GM18502 (cell line): ENCODE measurements at regions not wholly inside any gene's neighbourhood (a gene's known extent, or its start where the extent isn't known, plus 50 kb on each side); places are given as distances from the start of the nearest gene placed in this dataset.
"Not testable (repeated sequence)": the region's sequence is repeated elsewhere in the genome, so short reads cannot be mapped to it uniquely, and the experiment has no call there.

ENCODE experiments used
- ATAC-seq: cut with Tn5 transposase; IDR thresholded peaks from one replicate; pipeline ENCODE4 v1.9.1; 2021; ENCODE audit warnings: mild to moderate bottlenecking; ENCODE audit not compliant: unreplicated experiment, poor library complexity

- no peak for ATAC-seq
These were observed 154.7 kb downstream of the SLC38A4 start for GRCh38 chr12:46671102-46671501.

DNA sequence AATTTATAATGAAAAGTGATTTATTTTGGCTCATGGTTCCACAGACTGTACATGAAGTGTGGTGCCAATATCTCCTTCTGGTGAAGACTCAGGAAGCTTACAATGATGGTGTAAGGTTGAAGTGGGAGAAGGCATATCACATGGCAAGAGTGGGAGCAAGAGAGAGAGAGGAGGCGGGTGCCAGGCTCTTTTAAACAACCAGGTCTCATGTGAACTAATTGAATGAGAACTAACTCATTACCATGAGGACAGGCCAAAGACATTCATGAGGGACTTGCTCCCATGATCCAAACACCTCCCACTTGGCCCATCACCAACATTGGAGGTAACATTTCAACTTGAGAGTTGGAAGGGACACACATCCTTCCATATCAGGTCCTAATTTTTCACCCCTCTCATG is 155.2 kb downstream of the SLC38A4 start:
- ATAC-seq, result no peak

- no peak for ATAC-seq
These were observed 156.1 kb downstream of the SLC38A4 start for GRCh38 chr12:46669720-46670119.

DNA sequence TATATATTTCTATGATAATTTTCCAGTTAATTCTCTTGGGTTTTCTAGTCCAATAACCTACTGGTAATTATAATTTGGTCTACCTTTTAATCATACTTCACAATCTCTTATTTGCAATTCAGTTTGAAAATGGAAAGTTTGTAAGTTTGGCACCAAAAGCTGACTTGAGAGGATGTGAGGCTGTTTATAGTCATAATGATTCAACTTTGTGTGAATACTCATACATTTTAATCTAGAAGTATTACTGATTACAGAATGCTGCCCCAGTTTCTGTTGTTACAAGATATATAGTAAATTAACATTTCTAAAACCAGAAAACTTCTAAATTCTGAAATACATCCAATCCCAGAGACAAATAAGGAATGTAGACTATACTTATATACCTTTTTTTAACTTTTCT is 158.2 kb downstream of the SLC38A4 start:
- ATAC-seq, result no peak

DNA sequence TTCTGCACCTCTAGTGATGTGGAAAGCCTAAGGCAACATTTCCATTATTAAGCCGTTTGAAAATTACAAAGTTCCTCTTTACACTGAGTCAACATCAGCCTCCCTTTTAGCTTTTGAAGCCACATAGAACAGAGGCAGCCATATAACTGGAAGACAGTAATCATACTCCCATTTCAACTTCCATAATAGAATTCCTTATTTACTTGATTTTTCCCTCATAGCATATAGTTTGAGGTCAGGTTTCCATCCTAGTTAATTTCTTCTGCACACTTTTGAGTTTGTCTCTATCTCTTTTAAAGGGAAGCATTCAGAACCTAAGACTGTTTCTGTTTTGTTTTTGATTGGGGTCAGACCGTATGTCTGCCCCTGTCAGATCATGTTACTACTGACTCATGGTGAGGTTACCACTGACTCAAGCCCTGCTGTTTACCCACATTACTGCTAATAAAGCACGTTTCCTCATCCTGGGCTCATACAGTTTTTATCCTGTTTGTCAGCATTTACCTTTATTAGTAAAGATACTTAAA is 161.0 kb downstream of the SLC38A4 start:
- peak; percentile 48 for ATAC-seq

DNA sequence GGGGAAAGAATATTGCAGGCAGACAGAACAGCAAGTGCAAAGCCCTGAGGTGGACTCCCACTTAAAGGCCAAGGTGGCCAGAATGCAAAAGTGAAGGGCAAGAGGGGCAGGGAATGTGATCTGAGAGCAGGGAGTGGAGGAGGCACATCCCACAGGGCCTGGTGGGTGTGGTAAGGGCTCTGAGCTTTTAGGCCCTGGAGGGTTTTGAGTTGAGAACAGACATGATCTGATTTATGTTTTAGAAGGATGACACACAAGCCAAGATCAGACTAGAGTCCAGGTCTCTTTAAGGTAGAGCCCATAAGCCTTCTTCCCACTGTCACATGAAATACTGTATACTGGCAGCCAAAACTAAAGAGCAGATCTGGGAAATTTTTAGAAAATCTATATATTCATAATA is 162.5 kb downstream of the SLC38A4 start:
- ATAC-seq, result no peak

- ATAC-seq, result peak; percentile 82
These were observed 164.5 kb downstream of the SLC38A4 start for GRCh38 chr12:46661110-46661845.

DNA sequence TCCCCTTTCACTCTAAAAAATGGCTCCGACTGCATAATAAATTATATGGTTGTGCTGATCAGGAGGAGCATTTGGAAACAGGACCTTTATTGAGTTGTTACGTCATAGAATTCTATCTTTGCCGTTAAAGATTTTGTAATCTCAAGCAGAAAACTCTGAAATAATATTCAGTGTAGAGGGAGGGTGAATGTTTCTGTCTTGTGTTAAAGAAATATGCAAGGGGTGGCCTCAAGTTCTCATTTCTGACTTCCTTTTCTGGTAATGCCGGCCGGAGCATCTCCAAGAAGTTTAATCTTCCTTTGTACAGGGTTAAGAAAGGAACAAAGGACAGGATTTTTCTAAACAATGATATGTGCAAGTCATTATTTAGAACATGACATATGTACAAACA is 165.1 kb downstream of the SLC38A4 start:
- no peak for ATAC-seq

- no peak for ATAC-seq
These were observed 165.5 kb downstream of the SLC38A4 start for GRCh38 chr12:46660276-46660675.

- ATAC-seq, result no peak
These were observed 166.0 kb downstream of the SLC38A4 start for GRCh38 chr12:46659824-46660223.

- no peak for ATAC-seq
These were observed 166.7 kb downstream of the SLC38A4 start for GRCh38 chr12:46659032-46659650.

DNA sequence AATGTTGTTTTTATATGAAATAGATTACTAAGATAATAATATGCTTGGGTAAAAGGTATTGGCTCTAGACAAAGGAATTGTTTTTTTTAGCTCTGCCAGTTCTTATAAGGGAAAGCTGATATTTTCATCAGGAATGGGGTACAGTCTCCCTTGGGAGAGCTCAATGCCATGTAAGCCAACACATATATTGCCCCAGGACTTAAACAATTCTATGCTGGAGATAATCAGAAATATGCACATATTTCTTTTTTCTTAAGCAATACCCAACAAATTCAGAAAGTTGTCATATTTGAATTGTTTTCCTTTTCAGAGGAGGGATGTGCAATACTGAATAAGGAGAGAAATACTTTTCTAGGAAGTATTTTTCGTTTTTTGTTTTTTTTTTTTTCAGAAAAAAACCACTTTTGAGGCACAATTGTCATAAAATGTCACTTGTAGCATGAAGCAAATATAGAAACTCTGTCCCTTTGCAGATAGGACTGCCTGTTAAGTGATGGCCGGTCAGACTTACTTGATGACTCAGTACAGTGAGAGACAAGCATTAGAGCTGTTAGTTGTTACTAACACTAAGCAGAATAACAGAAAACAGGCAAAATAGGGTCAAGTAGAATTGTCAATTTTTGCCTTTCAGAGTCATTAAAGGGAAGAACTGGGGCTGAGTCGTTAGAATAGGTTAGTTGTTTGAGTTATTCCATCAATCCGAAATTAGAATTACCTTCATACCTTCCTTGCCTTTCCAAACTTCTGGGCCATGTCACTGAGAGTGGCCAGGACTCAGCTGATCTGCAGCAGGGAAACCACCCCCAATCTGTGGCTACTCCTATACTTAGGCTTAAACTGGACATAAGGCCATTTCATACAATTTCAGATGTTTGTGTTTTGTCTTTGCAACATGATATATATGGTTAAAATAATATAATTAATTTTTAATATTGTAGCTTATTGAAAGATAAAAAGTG is 168.1 kb downstream of the SLC38A4 start:
- no peak for ATAC-seq

DNA sequence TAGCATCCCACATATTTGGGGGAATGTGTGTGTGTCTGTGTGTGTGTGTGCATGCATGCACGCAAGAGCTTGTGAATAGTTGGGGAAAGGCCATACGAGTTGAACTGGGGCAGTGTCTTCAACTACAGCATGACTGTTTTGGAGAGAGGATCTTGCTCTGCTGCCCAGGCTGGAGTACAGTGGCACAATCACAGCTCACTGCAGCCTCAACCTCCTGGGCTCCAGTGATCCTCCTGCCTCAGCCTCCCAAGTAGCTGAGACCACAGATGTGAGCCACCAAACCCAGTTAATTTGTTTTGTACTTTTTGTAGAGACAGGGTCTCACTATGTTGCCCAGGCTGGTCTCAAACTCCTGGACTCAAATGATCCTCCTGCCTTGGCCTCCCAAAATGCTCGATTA is 169.8 kb downstream of the SLC38A4 start:
- not testable (repeated sequence) for ATAC-seq

- ATAC-seq, result no peak
These were observed 172.5 kb downstream of the SLC38A4 start for GRCh38 chr12:46653311-46653710.

GRCh38 chr12:46652692-46653091 is 173.1 kb downstream of the SLC38A4 start:
- no peak for ATAC-seq

DNA sequence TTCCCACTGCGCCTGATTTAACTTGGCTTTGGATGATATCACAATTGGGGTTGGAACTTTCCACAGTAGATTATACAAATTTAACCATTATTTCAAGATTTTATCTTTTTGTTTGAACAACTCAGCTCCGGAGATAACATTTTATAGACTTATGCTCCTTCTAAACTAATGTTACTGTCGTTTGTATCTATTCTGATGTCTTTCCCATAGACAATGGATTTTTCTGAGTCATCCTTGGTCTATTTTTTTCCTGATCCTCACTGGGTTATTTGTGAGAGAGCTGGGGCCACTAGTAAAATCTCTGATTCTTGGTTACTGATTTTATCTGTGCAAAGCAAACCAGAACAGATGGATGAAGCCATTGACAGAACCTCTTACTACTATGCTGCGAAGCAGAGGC is 175.1 kb downstream of the SLC38A4 start:
- no peak for ATAC-seq

DNA sequence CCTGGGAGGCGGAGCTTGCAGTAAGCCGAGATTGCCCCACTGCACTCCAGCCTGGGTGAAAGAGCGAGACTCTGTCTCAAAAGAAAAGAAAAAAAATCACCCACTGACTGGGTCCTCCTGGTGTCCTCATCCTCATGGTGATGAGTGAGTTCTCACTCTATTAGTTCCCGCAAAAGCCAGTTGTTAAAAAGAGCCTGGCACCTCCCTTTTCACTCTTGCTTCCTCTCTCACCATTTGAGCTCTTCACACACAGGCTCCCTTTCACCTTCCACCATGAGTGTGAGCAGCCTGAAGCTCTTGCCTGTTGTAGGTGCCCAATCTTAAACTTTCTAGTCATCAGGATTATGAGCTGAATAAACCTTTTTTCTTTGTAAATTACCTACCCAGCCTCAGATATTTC is 176.4 kb downstream of the SLC38A4 start:
- ATAC-seq, result no peak

- ATAC-seq, result no peak
These were observed 178.8 kb downstream of the SLC38A4 start for GRCh38 chr12:46647034-46647433.

DNA sequence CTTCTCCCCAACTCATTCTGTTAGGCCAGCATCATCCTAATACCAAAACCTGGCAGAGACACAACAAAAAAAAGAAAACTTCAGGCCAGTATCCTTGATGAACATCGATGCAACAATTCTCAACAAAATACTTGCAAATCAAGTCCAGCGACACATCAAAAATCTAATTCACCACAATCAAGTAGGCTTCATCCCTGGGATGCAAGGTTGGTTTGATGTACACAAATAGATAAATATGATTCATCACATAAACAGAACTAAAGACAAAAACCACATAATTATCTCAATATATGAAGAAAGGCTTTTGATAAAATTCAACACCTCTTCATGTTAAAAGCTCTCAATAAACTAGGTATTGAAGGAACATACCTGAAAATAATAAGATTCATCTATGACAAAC is 184.1 kb downstream of the SLC38A4 start:
- not testable (repeated sequence) for ATAC-seq

DNA sequence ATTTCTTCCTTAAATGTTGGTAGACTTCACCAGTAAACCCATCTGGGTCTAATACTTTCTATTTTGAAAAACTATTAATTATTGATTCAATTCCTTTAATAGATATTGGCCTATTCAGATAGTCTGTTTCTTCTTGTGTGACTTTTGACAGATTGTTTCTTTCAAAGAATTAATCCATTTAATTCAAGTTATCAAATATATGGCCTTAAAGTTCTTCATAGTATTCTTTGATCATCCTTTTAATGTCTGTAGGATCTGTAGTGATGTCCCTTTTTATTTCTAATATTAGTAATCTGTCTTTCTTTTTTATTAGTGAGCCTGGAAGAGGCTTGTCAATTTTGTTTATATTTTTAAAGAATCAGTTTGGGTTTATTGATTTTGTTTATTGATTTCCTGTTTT is 190.0 kb downstream of the SLC38A4 start:
- no peak for ATAC-seq
